Activated naive CD4-positive, alpha-beta T cell treated with Interleukin-2 at 50 U/mL for 16 hours (primary cell): ENCODE measurements at regions not wholly inside any gene's neighbourhood (a gene's known extent, or its start where the extent isn't known, plus 50 kb on each side); places are given as distances from the start of the nearest gene placed in this dataset.

ENCODE experiments used
- DNase-seq: peaks from one replicate; pipeline ENCODE4 v3.0.0-alpha.2; 2020

DNA sequence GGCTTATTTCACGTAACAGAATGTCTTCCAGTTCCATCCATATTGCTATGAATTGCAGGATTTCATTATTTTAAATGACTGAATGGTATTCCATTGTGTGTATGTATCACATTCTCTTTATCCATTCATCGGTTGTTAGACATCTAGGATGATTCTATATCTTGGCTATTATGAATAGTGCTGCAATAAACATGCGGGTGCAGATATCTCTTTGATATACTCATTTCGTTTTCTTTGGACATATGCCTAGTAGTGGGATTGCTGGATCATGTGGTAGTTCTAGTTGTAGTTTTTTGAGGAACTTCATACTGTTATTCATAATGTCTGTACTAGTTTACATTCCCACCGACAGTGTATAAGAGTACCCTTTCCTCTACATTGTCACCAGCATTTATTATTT is 460.5 kb downstream of the MAN2A1 start:
- DNase-seq, result no peak

DNA sequence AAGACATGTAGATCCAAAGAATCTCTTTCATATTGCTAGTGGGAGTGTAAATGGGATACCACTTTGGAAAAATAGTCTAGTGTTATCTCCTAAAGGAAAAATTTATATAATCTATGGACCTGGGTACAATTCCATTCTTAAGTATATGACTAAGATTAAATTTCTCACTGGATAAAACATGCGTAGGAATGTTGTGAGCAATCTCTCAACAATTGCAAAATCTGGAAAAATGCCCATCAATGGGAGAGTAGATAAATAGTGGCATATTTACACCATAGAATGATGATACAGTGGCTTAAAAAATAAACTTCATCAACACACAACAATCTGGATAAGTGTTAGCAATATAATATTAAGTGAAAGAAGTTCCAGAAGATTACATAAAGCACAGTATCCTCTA is 469.5 kb downstream of the MAN2A1 start:
- DNase-seq, result no peak

- no peak for DNase-seq
Measured at GRCh38 chr5:110161162-110161561, 471.4 kb downstream of the MAN2A1 start.

DNA sequence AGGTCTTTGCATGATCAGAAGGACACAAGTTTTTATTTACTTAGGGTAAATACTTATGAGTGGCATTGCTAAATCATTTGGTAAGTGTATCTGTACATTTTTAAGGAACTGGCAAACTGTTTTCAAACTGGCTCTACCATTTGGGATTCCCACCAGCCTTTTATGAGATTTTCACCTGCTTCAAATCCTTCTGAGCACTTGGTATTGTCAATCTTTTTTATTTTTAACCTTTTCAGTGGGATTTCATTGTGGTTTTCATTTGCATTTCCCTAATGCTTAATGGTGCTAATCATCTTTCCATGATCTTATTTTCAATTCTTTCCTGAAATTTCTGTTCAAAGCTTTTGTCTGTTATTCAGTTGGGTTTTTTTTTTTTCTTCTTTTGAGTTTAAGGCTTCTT is 475.6 kb downstream of the MAN2A1 start:
- DNase-seq, result no peak

DNA sequence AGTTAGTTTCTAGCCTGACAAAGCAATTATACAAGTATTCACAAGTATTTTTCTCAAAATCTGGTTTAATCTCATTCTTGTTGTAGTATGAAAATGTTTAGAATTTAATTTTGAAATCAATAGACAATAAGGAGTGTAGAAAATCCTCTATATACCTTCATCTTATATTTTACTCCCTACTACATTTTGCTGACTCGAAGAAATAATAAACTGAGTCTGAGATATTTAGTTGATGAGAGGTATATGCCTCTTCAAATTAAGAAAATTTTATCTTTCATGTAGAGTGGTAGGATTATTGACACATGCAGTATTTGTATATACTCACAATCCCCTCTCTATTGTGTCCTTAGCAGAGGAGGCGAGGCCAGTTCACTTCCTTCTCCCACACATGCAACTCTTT is 477.7 kb downstream of the MAN2A1 start:
- DNase-seq, result no peak

DNA sequence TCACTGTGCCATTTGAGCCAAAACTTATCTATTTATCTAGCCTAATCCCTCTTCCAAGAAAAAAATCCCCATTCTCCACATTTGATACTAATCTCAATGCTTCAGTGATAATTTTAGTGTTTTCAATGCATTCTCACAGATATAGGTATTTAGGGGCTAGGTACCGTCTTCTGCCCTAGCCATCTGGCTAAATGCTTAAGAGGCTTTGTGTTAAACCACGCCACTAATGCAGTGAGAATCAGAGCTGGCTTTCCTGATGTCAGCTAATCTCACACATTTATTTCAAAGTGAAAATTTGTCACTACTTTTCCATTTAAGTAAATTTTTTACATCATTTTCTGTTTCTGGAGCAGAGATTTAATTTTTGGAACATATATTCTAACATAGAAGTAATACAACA is 479.7 kb downstream of the MAN2A1 start:
- DNase-seq, result no peak

DNA sequence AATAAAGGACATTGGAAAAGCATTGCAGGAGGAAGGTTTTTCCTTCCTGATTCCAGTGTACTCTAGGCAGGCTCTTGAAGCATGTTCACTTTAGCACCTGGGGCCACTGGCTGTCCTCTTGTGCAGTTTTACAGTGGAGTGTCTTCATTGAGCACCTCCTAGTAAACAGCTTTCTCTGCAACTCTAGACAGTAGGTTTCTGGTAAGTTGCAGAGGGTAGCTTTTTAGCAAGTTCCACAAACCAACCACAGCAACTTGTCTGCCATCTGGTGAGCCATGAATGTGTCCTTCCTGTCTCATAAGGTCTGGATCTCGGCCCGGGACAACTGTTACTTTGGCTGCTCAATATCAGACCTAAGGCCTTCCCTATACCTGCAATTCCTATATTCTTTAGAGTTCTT is 488.0 kb downstream of the MAN2A1 start:
- no peak for DNase-seq

DNA sequence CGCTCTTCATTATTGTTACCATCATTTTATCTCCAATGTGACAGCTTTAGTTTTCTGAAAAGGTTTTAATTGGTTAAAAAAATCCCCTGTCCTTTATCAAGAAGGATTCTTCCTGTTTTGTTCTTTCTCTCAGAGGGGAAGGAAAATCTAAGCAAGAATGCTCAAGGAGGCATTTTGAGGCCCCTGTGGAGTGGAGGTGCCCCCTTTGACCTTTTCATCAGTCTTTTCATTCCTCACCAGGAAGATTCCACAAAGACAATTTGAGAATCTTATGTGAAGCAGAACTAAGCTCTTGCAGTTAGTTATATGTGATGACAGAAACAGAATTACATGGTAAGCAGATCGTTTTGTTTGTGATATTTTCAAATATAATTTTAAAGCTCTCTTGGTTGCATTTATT is 489.6 kb downstream of the MAN2A1 start:
- no peak for DNase-seq

GRCh38 chr5:110194191-110194590 is 504.5 kb downstream of the MAN2A1 start:
- no peak for DNase-seq

DNA sequence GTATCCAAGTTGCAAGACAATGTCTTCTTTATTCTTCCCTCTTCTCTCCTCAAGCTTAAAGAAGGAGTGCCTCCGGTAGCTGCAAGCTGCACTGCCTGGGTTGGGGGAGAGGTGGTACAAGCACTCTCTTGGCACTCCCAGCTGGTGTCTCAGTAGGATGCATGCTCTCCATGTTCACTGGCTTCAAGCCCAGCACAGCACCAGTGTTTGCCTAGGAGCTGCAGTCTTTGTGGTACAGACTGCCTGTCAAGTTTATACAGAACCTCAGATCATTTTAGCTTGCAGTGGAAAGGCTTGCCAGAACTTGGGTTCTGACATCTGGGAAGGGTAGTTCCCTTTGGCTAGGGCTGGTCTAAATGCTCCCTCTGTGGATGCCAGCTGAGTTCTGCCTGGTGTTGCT is 505.6 kb downstream of the MAN2A1 start:
- DNase-seq, result no peak

DNA sequence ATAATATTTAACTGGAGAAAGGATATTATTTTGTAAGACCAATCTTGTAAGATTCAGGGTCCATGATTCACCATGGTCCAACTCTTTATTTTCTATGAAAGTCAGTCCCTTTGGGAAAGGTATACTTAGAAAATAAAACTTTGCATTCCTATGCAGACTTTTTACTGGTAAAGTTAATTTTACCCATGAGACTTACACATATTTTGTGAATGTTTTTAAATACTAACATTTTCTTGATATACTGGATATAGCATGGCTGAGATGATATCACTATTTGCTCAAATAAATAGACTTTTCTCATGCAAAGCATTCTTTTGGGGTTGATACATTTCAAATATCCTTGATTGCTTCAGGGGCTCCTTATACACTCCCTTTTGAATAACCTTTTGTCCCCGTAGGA is 512.1 kb downstream of the MAN2A1 start:
- DNase-seq, result no peak

DNA sequence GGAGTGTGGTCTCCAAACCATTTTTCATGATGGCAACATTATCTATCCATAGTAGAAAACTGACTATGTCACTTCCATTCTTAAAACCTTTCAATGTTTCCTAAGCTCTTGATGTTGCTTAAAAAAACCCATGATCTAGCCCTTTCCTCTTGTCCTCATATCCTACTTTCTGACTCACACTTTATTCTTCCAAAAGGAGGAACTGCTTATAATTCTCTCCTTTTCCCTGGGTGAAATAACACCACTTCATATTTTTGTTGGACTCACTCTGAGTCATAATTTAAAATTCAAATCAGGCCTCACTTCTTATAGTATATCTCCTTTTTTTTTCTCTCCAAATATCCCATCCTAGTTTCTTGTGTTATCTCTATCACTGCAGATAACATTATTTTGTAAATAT is 513.9 kb downstream of the MAN2A1 start:
- DNase-seq, result no peak

DNA sequence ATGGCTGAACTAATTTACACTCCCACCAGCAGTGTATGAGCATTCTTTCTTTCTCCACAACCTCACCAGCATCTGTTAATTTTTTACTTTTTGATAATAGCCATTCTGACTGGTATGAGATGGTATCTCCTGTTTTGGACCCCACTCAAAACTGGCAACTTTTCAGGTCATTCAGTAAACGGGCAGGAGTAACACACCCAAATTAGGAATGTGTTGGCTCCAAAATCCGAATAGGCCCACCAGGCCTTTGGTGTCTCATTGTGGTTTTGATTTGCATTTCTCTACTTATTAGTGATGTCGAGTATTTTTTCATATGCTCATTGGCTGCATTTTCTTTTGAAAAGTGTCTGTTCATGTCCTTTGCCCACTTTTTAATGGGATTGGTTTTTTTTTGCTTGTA is 517.1 kb downstream of the TMEM232 start:
- DNase-seq, result no peak

GRCh38 chr5:110218981-110219380 is 507.5 kb downstream of the TMEM232 start:
- DNase-seq, result no peak

DNA sequence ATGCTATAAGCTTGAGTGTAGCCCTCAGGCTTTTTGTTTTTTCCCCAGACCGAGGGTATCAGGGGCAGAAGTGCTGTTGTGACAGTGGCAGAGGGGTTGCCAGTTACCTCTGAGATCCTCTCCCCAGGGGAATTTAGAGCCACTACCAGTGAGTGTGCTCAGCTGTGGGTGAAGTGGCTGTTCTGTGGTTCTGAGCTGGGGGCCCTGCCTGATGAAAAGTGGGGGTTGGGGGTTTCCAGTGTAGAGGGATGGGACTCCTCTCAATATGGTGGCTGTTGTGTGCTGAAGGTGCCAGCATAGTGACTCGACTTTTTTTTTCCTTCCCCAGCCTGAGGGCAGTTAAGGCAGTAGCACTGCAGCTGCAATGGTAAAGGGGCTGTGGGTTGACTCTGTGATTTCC is 506.7 kb downstream of the TMEM232 start:
- no peak for DNase-seq

DNA sequence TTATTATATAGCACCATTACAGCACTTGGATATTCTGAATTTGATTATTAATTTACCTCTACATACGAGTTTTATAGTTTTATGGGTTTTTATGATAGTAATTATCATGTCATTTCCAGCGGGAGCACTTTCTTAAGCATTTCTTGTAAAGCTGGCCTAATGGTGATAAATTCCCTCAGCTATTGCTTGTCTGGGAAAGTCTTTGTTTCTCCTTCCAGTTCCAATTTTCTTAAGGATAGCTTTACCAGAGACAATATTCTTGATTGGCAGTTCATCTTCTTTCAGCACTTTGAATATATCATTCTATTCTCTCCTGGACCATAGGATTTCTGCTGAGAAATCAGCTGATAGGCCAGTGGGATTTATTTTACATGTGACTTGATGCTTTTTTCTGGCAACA is 505.4 kb downstream of the TMEM232 start:
- DNase-seq, result no peak

- DNase-seq, result no peak
Measured at GRCh38 chr5:110224050-110224449, 502.4 kb downstream of the TMEM232 start.

- no peak for DNase-seq
Measured at GRCh38 chr5:110225949-110226348, 500.5 kb downstream of the TMEM232 start.

GRCh38 chr5:110239786-110240185 is 486.7 kb downstream of the TMEM232 start:
- DNase-seq, result no peak

GRCh38 chr5:110242950-110243349 is 483.5 kb downstream of the TMEM232 start:
- DNase-seq, result no peak

DNA sequence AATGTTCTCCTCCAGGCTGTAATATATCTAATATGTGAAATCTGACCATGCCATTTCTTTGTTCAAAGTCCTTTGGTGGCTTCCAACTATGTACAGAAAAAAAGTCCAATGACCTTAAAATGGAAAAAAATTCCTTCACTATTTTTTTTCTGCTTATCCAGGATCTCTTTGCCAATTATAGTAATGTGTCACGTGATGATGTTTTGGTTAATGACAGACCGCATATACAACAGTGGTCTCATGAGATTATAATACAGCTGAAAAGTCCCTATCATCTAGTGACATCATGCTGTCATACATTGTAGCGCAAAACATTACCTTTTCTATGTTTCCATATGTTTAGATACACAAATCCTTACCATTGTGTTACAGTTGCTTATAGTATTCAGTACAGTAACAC is 477.6 kb downstream of the TMEM232 start:
- DNase-seq, result no peak

DNA sequence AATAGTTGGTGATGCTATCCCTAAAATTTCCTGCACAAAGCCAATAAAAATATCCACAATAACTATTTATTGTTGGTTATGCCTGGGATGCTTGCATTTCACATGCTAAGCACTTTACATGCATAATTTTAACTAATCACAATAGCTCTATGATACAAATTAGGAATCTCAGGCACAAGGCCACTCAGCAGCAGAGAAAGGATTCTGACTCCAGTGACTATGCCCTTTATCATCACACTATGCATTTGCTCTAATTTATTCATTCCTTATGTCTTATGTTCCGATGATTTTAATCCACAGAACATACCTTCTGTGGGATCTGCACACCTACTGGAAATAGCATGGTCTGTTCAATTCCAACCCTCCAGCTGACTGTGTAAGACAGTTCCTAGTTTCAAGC is 476.1 kb downstream of the TMEM232 start:
- DNase-seq, result no peak

- DNase-seq, result no peak
Measured at GRCh38 chr5:110250755-110251154, 475.7 kb downstream of the TMEM232 start.

DNA sequence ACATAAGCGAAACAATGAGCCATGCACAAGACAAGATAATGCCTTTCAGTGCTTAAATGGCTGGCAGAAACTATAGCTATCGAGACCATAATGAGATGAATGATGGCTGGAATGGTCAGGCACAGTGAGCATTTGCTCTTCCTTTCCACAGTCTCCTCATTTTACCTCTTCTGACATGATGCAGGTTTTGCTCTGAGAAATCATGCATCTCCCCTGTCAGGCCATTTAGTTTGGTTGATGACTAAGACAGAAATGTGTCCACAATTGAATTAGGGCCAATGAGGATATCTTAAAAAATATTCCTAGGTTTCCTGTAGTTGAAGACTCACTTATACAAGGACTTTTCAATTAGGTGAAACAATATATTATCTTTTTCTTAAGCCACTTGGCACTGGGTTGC is 475.1 kb downstream of the TMEM232 start:
- DNase-seq, result no peak

DNA sequence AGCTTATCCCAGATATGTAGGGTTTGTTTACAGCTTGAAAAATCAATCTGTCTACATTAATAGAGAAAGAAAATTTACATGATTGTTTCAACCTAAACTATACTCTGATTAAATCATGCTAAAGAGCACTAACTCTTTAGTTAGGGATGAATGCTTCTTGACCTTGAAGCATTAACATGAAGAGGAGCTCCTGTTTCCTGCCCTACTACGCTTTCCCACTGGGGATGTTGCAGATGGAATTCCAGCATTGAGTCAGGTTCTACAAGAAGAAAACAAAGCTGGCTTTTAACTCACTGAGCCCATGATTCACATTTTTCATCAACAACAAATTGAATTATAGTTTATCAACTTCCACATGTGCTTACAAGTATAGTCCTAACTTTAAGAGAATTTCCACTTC is 471.3 kb downstream of the TMEM232 start:
- DNase-seq, result no peak

- DNase-seq, result no peak
Measured at GRCh38 chr5:110256298-110256697, 470.2 kb downstream of the TMEM232 start.
